ENCODE measurements at regions not wholly inside any gene's neighbourhood (a gene's known extent, or its start where the extent isn't known, plus 50 kb on each side); places are given as distances from the start of the nearest gene placed in this dataset.

DNA sequence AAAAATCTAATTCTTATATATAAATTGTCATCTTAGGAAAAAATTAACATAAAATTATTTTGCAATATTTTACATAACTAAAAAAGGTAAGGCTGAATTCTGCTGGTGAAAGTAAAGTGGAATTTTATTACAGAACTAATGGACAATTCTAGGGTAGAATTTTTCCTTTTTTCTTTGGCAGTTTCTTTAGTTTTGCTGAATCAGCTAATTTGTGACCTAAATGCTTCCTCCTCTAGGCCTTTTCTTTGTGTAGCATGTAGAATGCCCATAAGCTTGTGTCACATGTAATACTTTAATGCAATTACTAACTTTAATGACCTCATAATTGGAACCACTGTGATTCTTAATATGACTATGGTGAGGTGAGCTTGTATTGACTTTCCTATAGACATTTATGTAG lies 1378.4 kb upstream of the ADGRL4 start:
- H3K4me1 Mint-ChIP-seq (ENCODE audit: low read depth) = peaks cover 3% of the 10 kb centered on the region
- no peaks in the 10 kb centered on the region for H3K27me3 Mint-ChIP-seq
- H3K9me3 Mint-ChIP-seq (ENCODE audit: low read depth) = peaks cover 8% of the 10 kb centered on the region
- no peak overlapping the region for H3K27ac Mint-ChIP-seq
- no peak overlapping the region for H3K4me3 Mint-ChIP-seq (ENCODE audit: low read depth)
- no peaks in the 10 kb centered on the region for H3K36me3 Mint-ChIP-seq (ENCODE audit: insufficient read depth)
- TF ChIP-seq, protein P1, sequence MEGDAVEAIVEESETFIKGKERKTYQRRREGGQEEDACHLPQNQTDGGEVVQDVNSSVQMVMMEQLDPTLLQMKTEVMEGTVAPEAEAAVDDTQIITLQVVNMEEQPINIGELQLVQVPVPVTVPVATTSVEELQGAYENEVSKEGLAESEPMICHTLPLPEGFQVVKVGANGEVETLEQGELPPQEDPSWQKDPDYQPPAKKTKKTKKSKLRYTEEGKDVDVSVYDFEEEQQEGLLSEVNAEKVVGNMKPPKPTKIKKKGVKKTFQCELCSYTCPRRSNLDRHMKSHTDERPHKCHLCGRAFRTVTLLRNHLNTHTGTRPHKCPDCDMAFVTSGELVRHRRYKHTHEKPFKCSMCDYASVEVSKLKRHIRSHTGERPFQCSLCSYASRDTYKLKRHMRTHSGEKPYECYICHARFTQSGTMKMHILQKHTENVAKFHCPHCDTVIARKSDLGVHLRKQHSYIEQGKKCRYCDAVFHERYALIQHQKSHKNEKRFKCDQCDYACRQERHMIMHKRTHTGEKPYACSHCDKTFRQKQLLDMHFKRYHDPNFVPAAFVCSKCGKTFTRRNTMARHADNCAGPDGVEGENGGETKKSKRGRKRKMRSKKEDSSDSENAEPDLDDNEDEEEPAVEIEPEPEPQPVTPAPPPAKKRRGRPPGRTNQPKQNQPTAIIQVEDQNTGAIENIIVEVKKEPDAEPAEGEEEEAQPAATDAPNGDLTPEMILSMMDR (IDR thresholded peaks at IDR 0.05; ENCODE audit: unreplicated experiment) = no peak
- no peak for DNase-seq (ENCODE audit: low spot score, unreplicated experiment)

DNA sequence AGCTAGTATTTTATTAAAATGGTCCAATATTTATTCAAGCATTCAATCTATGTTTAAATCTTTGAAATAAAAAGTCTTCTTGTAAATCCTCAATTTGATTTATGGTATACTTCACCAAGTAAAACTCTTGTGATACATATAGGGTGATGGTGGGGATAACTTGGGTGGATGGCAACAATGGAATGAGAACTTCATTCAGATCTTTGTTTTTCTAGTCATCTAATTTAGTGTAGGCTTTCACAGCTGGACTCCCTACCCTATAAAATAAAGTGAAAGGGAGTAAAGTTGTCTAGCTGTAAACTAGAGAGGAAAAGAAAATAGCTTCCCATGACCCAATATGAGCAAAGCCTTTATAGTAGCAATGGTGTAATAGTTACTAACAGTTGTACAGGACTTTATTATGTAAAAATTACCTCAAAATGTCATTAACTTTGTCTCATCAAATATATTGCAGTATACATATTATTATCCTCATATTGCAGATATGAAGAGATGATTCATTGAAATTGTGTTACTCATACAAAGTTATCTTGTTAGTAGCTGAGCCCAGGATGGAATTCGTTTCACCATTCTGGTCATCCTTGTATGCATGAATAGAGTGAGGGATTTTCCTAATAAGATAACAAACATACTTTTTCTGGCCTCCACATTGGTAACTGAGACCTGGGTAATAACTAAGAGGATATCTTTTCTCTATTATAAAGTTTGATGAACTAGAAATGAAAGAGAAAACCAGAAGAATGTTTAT lies 1377.7 kb upstream of the ADGRL4 start:
- no peaks in the 10 kb centered on the region for H3K27me3 Mint-ChIP-seq
- no peaks in the 10 kb centered on the region for H3K36me3 Mint-ChIP-seq (ENCODE audit: insufficient read depth)
- no peak overlapping the region for H3K4me3 Mint-ChIP-seq (ENCODE audit: low read depth)
- peaks cover 2% of the 10 kb centered on the region for H3K9me3 Mint-ChIP-seq (ENCODE audit: low read depth)
- DNase-seq (ENCODE audit: low spot score, unreplicated experiment) = no peak
- TF ChIP-seq, protein P1 (IDR thresholded peaks at IDR 0.05; ENCODE audit: unreplicated experiment) = no peak
- H3K4me1 Mint-ChIP-seq (ENCODE audit: low read depth) = peaks cover 3% of the 10 kb centered on the region
- H3K27ac Mint-ChIP-seq = no peak overlapping the region

DNA sequence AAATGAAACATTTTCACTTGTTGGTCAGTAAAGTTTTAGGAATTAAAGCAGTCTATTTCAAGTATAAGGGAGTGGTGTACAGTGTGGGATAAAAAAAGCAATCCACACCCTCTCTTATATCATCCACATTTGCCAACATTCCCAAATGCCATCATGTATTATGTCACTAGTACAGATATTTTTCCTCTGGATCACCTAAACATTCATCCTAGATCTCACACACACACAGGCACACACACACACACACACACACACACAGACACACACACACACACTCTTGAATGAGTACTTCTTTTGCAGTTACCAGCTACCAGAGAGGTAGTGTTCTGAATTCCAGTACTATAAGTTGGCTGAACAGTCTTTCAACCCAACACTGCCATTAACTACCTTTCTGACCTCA lies 1369.1 kb upstream of the ADGRL4 start:
- no peak overlapping the region for H3K27ac Mint-ChIP-seq
- TF ChIP-seq, protein P1 (IDR thresholded peaks at IDR 0.05; ENCODE audit: unreplicated experiment) = no peak

DNA sequence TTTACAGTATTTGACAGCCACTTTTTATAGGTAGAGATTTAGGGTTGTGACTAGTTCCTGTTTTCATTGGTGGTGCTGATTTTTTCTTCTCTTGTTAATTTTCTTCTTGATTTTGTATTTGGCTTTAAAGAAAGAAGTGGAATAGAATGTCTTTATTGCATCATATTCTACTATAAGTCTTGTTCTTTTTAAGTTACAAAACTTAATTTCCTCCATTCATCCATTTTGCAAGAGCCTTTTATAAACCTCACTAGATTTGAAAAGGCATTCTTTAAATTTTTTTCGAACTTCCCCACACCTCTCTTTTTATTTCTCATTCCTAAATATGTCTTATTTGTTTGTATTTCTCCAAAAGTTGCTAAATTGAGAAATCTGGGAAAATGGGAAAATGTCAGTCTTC lies 1368.6 kb upstream of the ADGRL4 start:
- H3K4me3 Mint-ChIP-seq (ENCODE audit: low read depth) = no peak overlapping the region
- no peak overlapping the region for H3K27ac Mint-ChIP-seq

More for the DNA sequence above, 1369.1 kb upstream of the ADGRL4 start:
- H3K4me3 Mint-ChIP-seq (ENCODE audit: low read depth) = no peak overlapping the region
- H3K36me3 Mint-ChIP-seq (ENCODE audit: insufficient read depth) = no peaks in the 10 kb centered on the region
- DNase-seq (ENCODE audit: low spot score, unreplicated experiment) = no peak
- peaks cover 4% of the 10 kb centered on the region for H3K9me3 Mint-ChIP-seq (ENCODE audit: low read depth)
- H3K27me3 Mint-ChIP-seq = no peaks in the 10 kb centered on the region
- peaks cover 1% of the 10 kb centered on the region for H3K4me1 Mint-ChIP-seq (ENCODE audit: low read depth)

DNA sequence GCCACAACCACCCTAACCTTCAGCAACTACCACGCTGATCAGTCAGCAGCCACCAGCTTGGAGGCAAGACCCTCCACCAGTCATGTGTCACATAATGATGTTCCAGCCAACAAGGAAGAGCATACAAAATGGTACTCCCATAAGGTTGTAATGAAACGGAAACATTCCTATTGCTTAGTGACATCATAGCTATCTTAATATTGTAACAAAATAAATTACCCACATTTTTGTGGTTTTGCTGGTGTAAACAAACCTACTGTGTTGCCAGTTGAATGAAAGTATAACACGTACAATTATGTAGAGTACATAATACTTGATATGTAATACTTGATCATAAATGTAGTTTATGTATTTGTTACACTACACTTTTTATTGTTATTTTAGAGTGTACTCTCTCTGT lies 1363.2 kb upstream of the ADGRL4 start:
- H3K9me3 Mint-ChIP-seq (ENCODE audit: low read depth) = no peaks in the 10 kb centered on the region
- DNase-seq (ENCODE audit: low spot score, unreplicated experiment) = no peak
- H3K36me3 Mint-ChIP-seq (ENCODE audit: insufficient read depth) = no peaks in the 10 kb centered on the region
- TF ChIP-seq, protein P1 (IDR thresholded peaks at IDR 0.05; ENCODE audit: unreplicated experiment) = no peak
- H3K27me3 Mint-ChIP-seq = no peaks in the 10 kb centered on the region
- H3K27ac Mint-ChIP-seq = no peak overlapping the region
- H3K4me3 Mint-ChIP-seq (ENCODE audit: low read depth) = no peak overlapping the region
- H3K4me1 Mint-ChIP-seq (ENCODE audit: low read depth) = no peaks in the 10 kb centered on the region

More for the DNA sequence above, 1368.6 kb upstream of the ADGRL4 start:
- peaks cover 4% of the 10 kb centered on the region for H3K9me3 Mint-ChIP-seq (ENCODE audit: low read depth)
- no peak for DNase-seq (ENCODE audit: low spot score, unreplicated experiment)
- H3K4me1 Mint-ChIP-seq (ENCODE audit: low read depth) = peaks cover 1% of the 10 kb centered on the region
- no peaks in the 10 kb centered on the region for H3K36me3 Mint-ChIP-seq (ENCODE audit: insufficient read depth)
- TF ChIP-seq, protein P1 (IDR thresholded peaks at IDR 0.05; ENCODE audit: unreplicated experiment) = no peak
- no peaks in the 10 kb centered on the region for H3K27me3 Mint-ChIP-seq
